Inflammatory macrophage (primary cell): ENCODE measurements at regions not wholly inside any gene's neighbourhood (a gene's known extent, or its start where the extent isn't known, plus 50 kb on each side); places are given as distances from the start of the nearest gene placed in this dataset.

Experiments
- DNase-seq, 2 donors: peaks; one replicate each; pipeline ENCODE4 v3.0.0-alpha.2; 2020 to 2022

DNA sequence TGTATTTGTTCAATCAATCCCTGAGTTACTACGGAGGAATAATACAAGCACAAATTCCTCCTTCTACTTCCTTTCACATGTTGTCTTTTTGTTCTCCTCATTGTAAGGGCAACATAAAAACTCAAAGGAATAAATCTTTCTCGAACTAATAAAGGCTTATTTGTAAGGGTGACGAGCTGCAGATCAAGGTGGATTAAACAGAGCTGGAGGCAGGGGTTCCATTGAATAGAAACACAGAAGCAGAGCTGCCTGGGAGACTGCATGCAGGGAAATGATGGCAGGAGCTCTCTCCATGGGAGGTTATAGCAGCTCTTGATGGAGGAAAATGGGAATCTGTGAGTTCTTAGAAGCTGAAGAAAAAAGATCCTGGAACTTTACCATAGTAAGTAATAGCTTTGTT is 160.2 kb downstream of the CYYR1 start:
- no peak for DNase-seq

DNA sequence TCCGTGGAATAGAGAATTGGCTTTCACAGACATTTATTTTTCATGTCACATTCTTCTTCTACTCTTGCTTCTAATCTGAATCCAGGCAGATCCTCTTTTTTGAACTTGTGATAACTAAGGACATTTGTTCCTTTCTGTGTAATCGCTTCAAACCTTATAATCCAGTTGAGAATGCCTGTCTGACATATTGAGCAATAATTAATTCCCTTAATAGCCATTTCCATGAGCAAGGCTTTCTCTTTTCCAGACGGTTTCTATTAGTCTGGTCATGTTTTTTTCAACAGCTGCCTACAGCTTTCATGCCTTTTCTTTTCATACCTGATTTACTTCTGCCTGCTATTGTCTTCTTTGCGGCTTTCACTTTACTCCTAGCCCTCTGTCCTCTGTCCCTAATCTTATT is 163.4 kb downstream of the CYYR1 start:
- no peak for DNase-seq

GRCh38 chr21:26408511-26408910 is 164.6 kb downstream of the CYYR1 start:
- no peak for DNase-seq

DNA sequence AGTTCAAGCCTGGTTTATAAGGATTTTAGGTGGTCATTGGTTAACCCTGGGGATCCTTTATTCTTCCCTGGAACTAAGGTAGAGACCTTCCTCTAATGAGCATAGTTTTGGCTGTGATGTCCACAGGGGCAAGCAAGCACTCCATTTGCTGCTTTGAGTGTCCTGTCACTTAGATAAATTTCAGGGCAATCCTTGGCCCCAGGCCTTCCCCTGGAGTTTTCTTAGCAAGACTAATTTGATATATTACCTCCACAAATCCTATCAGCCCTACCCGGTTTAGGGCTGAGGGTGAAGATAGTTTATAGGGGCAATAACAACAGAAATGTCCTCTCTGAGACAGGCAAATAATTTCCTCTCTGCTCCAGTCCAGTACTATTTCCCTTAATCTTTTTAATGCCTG is 166.6 kb downstream of the CYYR1 start:
- no peak for DNase-seq

DNA sequence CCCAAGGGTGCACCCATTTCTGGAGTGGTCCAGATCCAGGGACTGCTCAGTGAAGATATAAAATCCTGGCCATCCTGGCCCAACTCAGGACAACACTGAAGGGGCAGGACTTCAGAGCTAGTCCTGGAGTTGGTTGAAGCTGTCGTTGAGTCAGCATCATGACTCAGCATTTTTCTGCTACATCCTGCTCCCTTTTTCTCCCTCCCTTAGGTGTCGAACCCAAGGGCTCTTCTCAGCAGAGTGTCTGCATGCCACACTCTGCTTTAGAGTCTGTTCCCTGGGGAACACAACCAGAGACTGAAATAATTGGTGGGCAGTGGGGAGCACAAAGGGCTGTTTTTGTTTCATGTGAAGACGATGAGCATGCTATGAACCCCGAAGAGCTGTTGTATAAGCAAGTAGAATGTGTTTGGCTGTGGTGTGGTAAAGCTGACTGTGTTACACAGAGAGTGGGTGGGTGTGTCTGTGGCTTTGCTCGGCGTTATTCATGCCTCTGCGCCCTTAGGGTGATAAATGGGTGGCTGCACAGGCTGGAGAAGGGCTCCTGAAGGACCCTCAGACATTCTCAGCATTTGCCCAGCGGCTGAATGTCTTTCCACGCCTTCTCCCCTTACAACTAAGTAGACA is 167.2 kb downstream of the CYYR1 start:
- DNase-seq: no peak

DNA sequence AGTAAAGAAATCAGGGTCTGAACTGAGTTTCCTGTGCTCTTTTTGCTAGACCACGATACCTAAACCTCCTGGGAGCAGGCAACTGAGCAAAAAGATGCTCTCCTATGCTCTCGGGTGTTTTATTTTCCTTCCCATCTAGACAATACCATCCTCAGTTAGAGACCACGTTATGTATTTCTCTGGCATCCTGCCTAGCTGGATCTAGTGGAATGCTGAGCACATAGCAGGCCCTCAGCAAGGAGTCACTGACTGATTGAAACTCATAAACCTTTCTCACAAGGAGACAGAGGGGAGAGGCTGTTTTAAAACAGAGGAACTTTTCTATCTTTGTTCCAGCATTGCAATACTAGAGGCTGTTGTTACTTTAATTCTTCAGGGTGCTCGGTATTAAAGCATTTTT is 168.0 kb downstream of the CYYR1 start:
- DNase-seq: no peak

- no peak for DNase-seq
Observed at GRCh38 chr21:26404288-26404687, 168.8 kb downstream of the CYYR1 start.

DNA sequence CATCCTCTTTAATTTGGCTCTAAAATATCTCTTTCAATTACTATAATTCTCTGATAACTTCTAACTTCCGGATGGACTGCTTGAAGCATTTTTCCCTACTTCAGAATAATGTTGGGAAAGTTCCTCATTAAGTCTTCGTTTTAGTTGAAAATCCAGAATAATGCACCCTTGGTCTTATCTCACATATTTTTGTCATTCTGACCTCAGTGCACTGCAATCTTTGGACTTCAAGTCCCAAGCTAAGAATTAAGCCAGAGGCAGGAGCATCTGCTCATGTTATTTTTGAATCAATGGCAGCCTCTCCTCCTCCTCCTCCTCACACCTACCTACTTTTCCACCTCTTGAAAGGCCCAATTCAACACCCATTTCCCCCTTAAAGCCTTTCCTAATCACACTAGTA is 169.8 kb downstream of the CYYR1 start:
- DNase-seq: no peak

DNA sequence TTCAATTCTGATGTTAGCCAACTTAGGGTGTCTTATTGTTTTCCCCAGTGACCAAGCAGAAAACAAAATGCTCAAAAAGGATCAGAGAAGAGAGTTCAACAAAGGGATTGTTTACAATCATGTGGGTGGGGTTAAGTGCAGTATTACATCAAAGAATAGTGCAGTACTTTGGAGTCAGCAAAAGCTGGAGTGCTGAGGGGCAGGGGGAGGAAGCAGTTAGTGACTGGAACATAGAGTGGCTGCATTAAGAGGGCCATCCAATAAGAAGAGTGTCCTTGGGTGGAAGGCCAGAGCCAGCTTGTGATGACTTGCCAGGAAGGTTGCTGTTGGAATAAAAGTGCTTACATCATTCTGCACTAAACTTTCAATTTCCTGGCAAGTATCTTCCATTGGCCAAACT is 175.5 kb downstream of the CYYR1 start:
- DNase-seq: no peak

DNA sequence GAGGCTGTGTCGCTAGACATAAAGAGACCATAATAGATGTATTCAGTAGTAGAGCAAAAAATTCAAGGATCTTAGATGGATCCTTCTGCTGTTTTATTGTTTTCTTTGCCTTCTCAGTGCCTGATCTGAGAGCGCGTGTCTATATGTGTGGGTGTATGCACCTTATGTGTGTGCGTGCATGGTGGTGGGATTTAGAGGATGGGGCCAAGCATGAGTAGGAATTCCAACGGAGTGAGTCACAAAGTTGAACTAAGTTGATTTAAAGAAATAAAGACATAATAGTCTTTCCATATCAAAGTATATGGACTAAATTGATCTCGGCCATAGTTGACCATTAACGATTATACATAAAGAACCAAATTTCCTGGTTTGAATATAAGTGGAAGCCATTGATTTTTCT is 178.7 kb downstream of the CYYR1 start:
- no peak for DNase-seq

GRCh38 chr21:26391166-26391565 is 181.9 kb downstream of the CYYR1 start:
- no peak for DNase-seq

GRCh38 chr21:26389971-26390641 is 183.0 kb downstream of the CYYR1 start:
- peak; percentile 26 to 33 for DNase-seq

DNA sequence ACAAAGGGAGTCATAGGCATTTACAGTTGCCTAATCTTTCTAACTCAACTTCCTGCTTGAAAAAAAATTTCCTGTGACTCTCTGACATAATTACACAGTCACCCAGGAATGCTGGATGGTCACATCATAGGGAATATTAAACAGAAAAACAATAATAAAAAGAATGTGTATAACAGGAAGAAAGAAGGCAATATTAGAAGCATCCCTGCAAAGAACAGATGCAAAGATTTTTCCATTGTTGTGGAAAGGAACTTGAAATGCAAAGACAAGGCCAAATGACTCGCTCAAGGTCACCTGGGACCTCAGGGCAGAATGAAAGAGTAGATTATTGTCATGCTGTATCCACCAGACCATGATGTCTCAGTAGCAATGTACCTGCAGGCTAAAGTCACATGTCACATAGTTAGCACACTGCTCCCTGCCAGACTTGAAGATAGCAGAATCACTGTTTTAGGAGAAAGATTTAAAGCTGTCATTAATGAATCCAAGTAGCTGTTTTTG is 184.3 kb downstream of the CYYR1 start:
- peak; percentile 8 to 10 for DNase-seq

DNA sequence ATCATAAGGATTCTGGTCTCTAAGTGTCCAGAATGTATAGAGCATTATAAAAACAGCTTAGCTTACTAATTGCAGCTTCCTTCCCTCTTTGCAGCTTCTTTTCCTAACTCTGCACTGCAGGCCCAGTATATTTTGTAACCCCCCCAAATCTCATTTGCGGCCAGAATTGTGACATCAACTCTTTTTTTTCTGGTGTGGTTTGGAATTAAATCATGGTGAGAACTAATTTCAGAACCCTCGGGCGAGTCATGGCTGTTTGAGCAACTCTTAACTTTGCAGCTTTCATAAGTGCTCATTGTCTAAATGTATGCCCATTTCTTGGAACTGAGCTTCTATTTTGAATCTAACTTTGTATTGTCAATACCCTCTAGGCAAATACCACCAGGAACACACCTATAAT is 187.4 kb downstream of the CYYR1 start:
- peak; percentile 66 to 85 for DNase-seq

- DNase-seq: no peak
Observed at GRCh38 chr21:26379561-26379960, 193.5 kb downstream of the CYYR1 start.

- DNase-seq: no peak
Observed at GRCh38 chr21:26377111-26377694, 195.9 kb downstream of the CYYR1 start.

DNA sequence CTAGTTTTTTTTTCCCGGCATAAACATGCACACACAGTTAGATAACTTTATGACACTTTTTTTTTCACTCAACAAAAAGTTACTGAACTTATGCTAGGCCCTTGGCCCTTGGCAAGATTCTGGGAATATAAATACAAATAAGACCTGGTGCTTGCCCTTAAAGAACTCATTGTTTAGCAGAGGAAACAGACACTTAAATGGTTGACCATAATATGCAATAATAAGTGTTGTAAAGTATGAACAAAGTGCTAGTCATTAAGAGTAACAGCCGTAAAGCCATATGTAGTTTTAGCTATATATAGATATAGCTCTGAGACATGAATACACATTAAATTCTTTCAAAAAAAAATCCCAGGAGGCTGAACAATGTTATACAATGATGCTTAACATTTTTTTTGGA is 198.3 kb downstream of the CYYR1 start:
- no peak for DNase-seq

DNA sequence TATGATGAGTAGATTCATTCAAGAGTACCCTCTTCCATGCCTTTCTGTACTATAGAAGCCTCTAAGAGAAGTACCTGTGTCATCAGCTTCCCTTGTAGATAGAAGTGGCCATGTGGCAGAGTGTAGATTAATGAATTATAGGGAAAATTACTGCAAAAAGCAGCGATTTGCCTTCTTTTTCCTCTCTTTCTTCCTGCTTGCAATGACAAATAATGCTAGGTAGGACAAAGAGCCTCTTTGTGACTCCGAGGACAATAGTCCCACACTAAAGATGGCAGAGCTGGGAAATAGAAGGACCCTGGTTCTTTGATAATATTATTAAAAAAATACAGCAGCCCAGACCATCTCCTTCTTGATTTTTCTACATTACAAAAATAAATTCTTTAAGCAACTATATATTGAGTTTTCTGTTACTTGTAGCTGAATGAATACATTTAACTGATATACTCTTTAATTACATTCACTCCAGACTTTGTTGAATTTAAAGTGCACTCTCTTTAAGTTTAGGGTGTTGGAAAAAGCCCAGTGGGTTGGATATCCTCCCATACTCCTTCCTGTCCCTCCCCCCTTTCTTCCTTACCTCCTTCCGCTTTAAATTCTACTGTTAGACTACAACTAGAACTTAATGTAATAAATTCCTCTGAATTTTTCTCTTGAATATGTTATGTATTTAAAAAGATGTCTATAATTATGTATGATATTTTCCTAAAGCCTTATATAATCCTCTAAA is 198.2 kb upstream of the APP start:
- no peak for DNase-seq

GRCh38 chr21:26366781-26367180 is 196.2 kb upstream of the APP start:
- no peak for DNase-seq

DNA sequence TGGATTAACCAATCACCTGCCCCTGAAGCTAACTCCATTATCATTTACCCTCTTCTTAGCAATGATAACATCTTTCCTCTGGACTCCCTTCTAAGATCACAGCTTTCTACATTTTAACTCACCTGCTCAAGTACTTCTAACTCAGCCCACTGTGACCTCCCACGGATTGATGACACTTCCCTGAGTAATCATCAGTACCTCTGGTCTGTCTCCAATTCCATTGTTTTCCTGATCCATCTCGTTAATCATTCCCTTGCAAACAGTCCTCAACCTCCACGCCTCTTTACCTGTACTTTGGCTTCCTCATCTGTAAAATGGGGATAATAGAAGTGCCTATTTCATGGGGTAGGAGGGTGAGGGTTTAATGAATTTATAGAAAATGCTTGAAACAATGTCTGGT is 195.3 kb upstream of the APP start:
- DNase-seq: no peak

DNA sequence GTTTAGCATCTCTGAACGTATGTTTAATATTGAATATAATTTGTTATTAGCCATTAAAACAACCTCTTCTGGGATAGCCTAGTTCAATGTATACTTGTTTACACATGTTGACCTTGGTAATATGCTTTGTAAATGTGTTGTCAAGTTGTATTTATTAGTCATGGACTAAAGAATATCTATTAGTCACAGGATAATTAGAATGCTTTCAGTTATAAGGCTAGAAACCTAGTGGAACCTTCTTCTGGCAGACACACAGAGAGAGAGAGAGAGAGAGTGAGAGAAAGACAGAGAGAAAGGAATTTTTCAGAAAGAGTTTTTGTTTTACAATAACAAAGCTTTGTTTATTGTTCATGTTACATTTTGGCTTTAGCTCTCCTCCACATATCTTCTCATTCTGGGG is 181.1 kb upstream of the APP start:
- no peak for DNase-seq

GRCh38 chr21:26332867-26333266 is 162.3 kb upstream of the APP start:
- no peak for DNase-seq

- no peak for DNase-seq
Observed at GRCh38 chr21:26331205-26331980, 160.8 kb upstream of the APP start.
